GM18519 (cell line): ENCODE measurements at regions not wholly inside any gene's neighbourhood (a gene's known extent, or its start where the extent isn't known, plus 50 kb on each side); places are given as distances from the start of the nearest gene placed in this dataset.

Experiments
- ATAC-seq: cut with Tn5 transposase; IDR thresholded peaks from one replicate; pipeline ENCODE4 v1.9.1; 2021; ENCODE audit warnings: mild to moderate bottlenecking, moderate library complexity; ENCODE audit not compliant: unreplicated experiment, low FRiP score

- ATAC-seq: no peak
Measured at GRCh38 chr9:81293651-81294050, 395.7 kb downstream of the TLE1 start.

- no peak for ATAC-seq
Measured at GRCh38 chr9:81292056-81292805, 397.1 kb downstream of the TLE1 start.

DNA sequence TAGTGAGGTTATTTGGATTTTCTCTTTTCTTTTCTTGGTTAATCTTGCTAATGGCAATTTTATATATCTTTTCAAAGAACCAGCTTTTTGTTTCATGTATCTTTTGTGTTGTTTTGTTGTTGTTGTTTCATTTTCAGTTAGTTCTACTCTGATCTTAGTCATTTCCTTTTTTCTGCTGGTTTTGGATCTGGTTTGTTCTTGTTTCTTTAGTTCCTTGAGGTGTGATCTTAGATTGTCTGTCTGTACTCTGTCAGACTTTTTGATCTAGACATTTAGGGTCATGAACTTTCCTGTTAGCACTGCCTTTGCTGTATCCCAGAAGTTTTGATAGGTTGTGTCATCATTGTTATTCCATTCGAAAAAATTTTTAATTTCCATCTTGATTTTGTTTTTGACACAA is 399.7 kb downstream of the TLE1 start:
- no peak for ATAC-seq

- ATAC-seq: no peak
Measured at GRCh38 chr9:81268048-81268447, 421.3 kb downstream of the TLE1 start.

GRCh38 chr9:81266674-81267073 is 422.7 kb downstream of the TLE1 start:
- ATAC-seq: no peak

GRCh38 chr9:81266086-81266485 is 423.3 kb downstream of the TLE1 start:
- no peak for ATAC-seq

DNA sequence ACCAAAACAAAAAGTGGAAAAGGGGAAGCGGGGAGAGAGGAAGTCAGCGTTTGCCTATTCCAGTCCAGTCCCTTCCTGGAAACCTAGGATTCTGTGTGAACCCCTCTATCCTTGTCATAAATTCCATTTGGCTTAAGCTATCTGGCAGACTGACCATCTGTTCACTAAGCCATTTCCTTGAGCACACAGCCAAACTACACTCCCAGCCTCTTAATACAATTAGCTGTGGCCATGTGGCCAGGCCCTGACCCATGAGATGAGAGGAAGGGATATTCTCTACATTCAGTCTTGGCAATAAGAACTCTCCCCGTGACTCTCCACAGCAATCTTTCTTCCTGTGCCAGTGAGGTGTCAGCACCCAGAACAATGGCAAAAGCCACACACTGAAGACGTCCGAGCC is 424.8 kb downstream of the TLE1 start:
- no peak for ATAC-seq

GRCh38 chr9:81259896-81260295 is 429.5 kb downstream of the TLE1 start:
- no peak for ATAC-seq

DNA sequence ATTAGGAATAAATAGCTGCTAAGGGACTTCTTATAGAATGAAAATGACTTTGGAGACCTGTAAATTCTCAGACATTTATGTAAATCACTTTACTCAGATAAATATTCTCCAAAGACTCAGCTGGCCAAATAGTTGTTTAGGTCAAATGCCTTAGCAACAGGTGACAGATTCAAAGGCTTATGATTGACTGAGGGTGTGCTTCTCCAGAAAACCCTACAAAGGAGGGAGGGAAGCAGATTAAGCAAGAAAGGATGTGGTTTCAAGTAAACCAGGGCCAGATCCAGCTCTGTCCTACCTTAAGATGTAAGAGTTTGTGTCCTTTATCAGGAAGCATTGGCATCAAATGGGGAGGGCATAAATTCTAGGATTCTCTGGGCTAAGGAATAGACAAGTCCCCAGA is 433.0 kb downstream of the TLE1 start:
- no peak for ATAC-seq

GRCh38 chr9:81250606-81251005 is 438.7 kb downstream of the TLE1 start:
- no peak for ATAC-seq

DNA sequence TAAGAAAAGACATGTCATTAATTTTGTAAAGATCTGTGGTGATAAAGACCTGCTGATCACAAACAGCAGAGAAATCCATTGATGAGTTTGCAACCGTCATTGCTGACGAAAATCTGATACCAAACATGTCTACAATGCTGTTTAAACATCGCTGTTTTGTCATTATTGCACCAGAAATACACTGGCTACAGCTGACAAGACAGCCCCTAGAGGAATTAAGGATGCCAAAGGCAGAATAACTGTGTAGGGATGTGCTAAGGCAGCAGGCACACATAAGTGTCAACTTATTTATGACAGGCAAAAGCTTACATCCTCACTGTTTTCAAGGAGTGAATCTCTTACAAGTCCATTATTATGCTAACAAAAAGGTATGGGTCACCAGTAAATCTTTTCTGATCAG is 439.3 kb downstream of the TLE1 start:
- no peak for ATAC-seq

DNA sequence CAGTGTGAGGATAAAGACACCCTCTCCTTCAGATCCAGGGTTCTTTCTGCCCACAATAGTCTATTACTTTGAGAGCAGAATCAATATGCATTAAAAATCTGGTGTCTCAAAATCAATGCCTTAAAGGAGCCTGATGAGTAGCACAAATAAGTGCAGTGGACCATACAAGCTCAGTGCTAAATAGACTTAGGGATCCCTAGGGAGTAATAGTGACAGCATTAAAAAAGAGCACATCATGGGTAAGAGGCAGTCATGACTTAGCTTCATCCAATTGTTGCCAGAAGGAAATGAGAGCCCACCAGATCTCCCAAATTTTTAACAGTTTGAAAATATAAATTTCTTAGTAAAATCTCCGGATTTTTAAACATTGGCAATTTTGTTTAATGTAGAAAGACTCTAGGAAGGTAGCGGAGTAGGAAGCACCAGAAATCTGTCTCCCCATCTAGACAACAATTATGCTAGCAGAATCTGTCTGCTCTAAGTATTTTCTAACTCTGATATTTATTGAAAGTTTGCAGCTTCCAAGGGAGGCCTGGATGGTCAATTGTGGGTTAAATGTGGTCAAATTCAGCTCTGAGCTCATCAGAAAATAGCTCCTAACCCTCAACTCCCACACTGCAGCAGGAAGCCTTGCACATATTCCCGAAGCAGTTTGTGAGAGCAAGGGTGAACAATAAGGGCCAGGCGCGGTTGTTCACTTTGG is 443.9 kb downstream of the TLE1 start:
- no peak for ATAC-seq

GRCh38 chr9:81244631-81245030 is 444.7 kb downstream of the TLE1 start:
- ATAC-seq: no peak

DNA sequence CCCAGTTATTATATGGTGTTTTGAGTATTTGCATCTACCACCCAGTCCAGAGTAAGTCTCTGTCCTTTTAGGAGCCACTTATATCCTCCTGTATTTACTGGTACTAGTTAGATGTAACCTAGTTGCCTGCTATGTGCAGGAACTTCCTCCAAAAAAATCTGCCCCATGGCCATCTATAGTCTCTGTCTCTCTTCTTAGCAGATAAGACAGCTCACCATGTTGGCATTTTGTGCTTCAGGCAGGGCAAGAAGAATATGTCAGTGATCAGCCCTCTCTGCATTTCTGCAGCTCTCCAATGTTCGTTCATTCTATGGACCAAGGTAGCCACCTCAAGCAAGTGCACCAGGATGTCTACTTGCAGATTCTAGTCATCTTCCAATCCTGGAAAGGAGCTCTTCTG is 446.5 kb downstream of the TLE1 start:
- no peak for ATAC-seq

DNA sequence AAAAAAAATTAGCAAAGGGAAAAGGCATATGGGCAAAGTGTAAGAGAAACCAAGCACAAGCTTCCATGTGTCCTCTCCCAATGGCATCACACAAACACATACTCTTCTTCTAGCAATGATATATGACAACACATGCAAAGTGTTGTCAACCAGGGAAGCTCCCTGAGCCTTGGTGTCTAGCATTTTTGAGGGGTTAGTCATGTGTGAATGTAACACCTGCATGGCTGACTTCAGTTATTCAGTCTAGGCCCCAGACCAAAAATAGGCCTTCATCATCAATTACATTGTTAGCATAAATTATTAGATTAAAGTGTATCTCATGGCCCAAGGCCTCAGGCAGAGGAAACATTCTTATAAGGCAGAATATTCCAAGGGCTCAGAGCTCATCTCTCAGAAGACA is 450.0 kb downstream of the TLE1 start:
- no peak for ATAC-seq

DNA sequence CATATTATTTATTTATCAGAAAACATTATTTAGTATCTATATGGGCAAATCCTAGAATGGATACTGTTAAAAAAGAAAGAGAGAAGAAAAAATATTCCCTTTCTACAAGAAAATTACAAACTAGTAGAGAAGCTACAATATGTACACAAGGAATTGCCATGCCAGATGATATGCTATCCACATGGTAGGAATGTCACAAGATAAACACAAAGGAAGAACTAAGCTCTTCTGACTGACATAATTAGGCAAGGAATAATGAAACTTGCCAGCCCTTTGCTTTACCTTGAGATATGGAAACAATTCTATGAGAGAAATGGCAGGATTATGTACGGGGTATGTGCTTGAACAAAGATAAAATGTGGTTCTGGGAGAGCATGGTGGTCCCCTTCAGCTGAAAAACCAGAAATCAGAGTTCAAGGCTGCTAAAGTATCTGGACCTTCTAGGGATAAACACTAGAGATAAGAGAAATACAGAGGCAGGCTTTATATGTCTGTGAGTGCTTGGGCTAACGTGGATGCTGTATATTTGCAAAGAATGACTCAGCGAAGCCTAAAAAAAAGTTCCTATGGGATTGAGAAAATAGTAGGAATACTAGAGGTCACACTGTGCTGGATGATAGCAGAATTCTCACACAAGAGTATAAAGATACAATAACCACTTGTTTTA is 451.6 kb downstream of the TLE1 start:
- ATAC-seq: no peak

DNA sequence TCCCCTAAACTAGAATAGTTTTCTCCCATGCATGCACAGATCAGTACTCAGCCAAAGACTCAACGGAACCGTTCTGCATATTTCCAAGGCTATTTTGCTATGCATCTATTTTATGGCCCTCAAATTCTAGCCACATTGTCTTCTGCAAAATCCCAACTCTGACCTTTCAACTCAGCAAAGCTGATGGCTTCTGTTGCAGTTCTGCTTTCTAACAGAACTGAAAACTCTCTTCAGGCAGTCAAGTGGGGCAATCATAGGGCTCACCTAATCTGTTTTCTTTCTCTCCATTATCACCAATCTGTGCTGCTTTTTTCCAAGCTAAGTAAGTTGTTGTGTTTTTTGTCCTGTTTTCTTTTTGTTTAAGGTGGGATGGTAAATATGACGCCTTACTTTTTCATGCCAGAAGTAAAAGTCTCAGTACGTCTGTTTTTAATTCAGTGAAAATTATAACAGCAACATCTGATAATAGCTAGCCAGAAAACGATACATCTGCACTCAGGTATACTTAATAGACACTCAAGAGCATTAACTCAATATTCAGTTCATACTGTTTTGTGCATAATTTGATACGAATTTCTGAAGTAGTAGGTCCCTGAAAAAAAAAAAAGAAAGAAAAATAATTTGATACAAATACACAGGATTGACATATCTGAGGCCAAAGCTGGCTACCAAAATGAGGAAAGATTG is 454.3 kb downstream of the TLE1 start:
- no peak for ATAC-seq

DNA sequence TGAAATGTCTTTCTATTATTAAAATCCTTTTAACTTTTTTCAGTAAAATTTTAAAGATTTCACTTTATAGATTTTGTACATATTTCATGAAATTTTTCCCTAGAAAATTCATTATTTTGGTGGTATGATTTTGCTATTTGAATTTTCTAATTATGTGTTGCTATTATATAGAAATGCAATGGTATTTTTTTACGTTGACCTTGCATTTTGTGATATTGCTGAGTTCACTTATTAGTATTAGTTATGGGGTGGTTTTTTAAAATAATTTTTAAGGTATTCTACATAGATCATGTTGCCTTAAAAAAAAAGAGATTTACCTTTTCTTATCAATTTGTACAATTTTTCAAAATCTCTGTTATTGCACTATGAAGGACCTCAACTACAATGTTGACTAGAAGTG is 458.3 kb downstream of the TLE1 start:
- no peak for ATAC-seq

GRCh38 chr9:81227507-81228245 is 461.7 kb downstream of the TLE1 start:
- ATAC-seq: no peak

- no peak for ATAC-seq
Measured at GRCh38 chr9:81225596-81225995, 463.8 kb downstream of the TLE1 start.
